RWPE2 (cell line): ENCODE measurements at regions not wholly inside any gene's neighbourhood (a gene's known extent, or its start where the extent isn't known, plus 50 kb on each side); places are given as distances from the start of the nearest gene placed in this dataset.

Experiments used
- ATAC-seq: fragments of 200-7000 bp; cut with Tn5 transposase; 3 replicates; pipeline ENCODE4 v1.9.1; 2021; ENCODE audit warnings: low read depth
- DNase-seq: peaks from one replicate; pipeline ENCODE4 v3.0.0-alpha.2; 2020; ENCODE audit warnings: low spot score
- H3K27ac ChIP-seq: fragments of 450-650 bp; 2 replicates; pipeline ENCODE4 v1.5.1; 2017; ENCODE audit warnings: mild to moderate bottlenecking; ENCODE audit not compliant: poor library complexity, severe bottlenecking
- H3K27me3 ChIP-seq: fragments of 250-450 bp; sonication (Bioruptor Pico); 2 replicates; pipeline ENCODE4 v1.5.1; 2021; ENCODE audit warnings: mild to moderate bottlenecking, moderate library complexity; ENCODE audit not compliant: insufficient read depth, poor library complexity, severe bottlenecking
- H3K36me3 ChIP-seq: fragments of 250-450 bp; sonication (Bioruptor Pico); 2 replicates; pipeline ENCODE4 v1.5.1; 2020; ENCODE audit warnings: low read depth, mild to moderate bottlenecking, moderate library complexity
- H3K4me1 ChIP-seq: fragments of 250-450 bp; sonication (Bioruptor Pico); 2 replicates; pipeline ENCODE4 v1.5.1; 2021; ENCODE audit warnings: mild to moderate bottlenecking, moderate library complexity; ENCODE audit not compliant: insufficient read depth, poor library complexity, severe bottlenecking
- H3K4me3 ChIP-seq: fragments of 250-450 bp; sonication (Bioruptor Pico); 2 replicates; pipeline ENCODE4 v1.5.1; 2021; ENCODE audit warnings: mild to moderate bottlenecking, moderate library complexity; ENCODE audit not compliant: severe bottlenecking
- H3K9me3 ChIP-seq: fragments of 250-450 bp; sonication (Bioruptor Pico); 2 replicates; pipeline ENCODE4 v1.5.1; 2021; ENCODE audit warnings: mild to moderate bottlenecking, moderate library complexity; ENCODE audit not compliant: severe bottlenecking
- TF ChIP-seq, protein P1 (sequence below): fragments of 450-650 bp; IDR thresholded peaks from one replicate; pipeline ENCODE4 v1.5.1; 2017; ENCODE audit warnings: mild to moderate bottlenecking, moderate library complexity; ENCODE audit not compliant: poor library complexity, severe bottlenecking

- no peaks in the 10 kb centered on the region for H3K27me3 ChIP-seq
- H3K9me3 ChIP-seq = no peaks in the 10 kb centered on the region
- TF ChIP-seq, protein P1, sequence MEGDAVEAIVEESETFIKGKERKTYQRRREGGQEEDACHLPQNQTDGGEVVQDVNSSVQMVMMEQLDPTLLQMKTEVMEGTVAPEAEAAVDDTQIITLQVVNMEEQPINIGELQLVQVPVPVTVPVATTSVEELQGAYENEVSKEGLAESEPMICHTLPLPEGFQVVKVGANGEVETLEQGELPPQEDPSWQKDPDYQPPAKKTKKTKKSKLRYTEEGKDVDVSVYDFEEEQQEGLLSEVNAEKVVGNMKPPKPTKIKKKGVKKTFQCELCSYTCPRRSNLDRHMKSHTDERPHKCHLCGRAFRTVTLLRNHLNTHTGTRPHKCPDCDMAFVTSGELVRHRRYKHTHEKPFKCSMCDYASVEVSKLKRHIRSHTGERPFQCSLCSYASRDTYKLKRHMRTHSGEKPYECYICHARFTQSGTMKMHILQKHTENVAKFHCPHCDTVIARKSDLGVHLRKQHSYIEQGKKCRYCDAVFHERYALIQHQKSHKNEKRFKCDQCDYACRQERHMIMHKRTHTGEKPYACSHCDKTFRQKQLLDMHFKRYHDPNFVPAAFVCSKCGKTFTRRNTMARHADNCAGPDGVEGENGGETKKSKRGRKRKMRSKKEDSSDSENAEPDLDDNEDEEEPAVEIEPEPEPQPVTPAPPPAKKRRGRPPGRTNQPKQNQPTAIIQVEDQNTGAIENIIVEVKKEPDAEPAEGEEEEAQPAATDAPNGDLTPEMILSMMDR = no peak
- no peak for DNase-seq
- H3K4me3 ChIP-seq = no peak overlapping the region
- peaks cover 3% of the 10 kb centered on the region for H3K4me1 ChIP-seq
- no peak overlapping the region for H3K27ac ChIP-seq
- no peak for ATAC-seq
- no peaks in the 10 kb centered on the region for H3K36me3 ChIP-seq
Measured at GRCh38 chr7:69108097-69108496, 490.2 kb upstream of the AUTS2 start.

GRCh38 chr7:69109246-69109645 is 489.0 kb upstream of the AUTS2 start:
- Histone ChIP-seq H3K27ac (no peak overlapping the region), H3K36me3 (no peaks in the 10 kb centered on the region), H3K4me1 (peaks cover 3% of the 10 kb centered on the region), H3K27me3 (no peaks in the 10 kb centered on the region), H3K4me3 (no peak overlapping the region), H3K9me3 (no peaks in the 10 kb centered on the region)
- no peak for DNase-seq
- TF ChIP-seq, protein P1 = no peak
- ATAC-seq = no peak

GRCh38 chr7:69109879-69110278 is 488.4 kb upstream of the AUTS2 start:
- TF ChIP-seq, protein P1 = no peak
- H3K36me3 ChIP-seq = no peaks in the 10 kb centered on the region
- no peak overlapping the region for H3K27ac ChIP-seq
- H3K9me3 ChIP-seq = no peaks in the 10 kb centered on the region
- H3K4me1 ChIP-seq = peaks cover 1% of the 10 kb centered on the region
- ATAC-seq (no peak), DNase-seq (no peak)
- no peak overlapping the region for H3K4me3 ChIP-seq
- H3K27me3 ChIP-seq = no peaks in the 10 kb centered on the region

DNA sequence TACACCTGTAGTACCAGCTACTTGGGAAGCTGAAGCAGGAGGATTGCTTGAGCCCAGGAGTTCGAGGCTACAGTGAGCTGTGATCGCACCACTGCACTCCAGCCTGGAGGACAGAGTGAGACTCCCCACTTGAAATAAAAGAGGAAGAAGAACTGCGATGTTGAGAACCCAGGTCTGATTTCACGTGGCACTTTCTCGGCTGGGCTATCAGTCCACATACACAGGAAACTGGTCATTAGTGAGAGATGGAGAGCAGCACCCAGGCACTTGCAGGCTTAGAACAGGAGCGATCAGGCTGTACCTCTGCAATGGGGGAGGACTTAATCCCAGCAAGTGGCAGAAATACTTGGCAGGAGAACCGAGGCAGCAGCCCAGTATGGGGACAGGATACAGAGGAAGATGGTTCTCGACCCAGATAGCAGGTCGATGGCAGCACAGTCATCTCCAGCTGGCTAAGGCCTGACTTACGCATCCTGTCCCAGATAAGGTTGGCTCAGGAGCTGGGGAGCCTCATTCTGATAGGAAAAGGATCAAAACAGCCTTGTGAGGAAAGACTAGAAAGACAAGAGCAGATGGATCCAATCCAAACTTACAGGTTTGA is 487.7 kb upstream of the AUTS2 start:
- TF ChIP-seq, protein P1 = no peak
- H3K27me3 ChIP-seq = no peaks in the 10 kb centered on the region
- ATAC-seq (no peak), DNase-seq (no peak)
- no peaks in the 10 kb centered on the region for H3K36me3 ChIP-seq
- no peaks in the 10 kb centered on the region for H3K4me1 ChIP-seq
- no peak overlapping the region for H3K4me3 ChIP-seq
- H3K9me3 ChIP-seq = peaks cover 3% of the 10 kb centered on the region
- no peak overlapping the region for H3K27ac ChIP-seq

- no peak overlapping the region for H3K27ac ChIP-seq
Measured at GRCh38 chr7:69114374-69114773, 483.9 kb upstream of the AUTS2 start.

More at GRCh38 chr7:69114374-69114773, 483.9 kb upstream of the AUTS2 start:
- H3K9me3 ChIP-seq = peaks cover 4% of the 10 kb centered on the region
- no peaks in the 10 kb centered on the region for H3K27me3 ChIP-seq
- ATAC-seq = no peak
- no peak for DNase-seq
- H3K4me3 ChIP-seq = no peak overlapping the region
- H3K36me3 ChIP-seq = no peaks in the 10 kb centered on the region
- TF ChIP-seq, protein P1 = no peak
- H3K4me1 ChIP-seq = no peaks in the 10 kb centered on the region
